ENCODE measurements at regions not wholly inside any gene's neighbourhood (a gene's known extent, or its start where the extent isn't known, plus 50 kb on each side); places are given as distances from the start of the nearest gene placed in this dataset.

DNA sequence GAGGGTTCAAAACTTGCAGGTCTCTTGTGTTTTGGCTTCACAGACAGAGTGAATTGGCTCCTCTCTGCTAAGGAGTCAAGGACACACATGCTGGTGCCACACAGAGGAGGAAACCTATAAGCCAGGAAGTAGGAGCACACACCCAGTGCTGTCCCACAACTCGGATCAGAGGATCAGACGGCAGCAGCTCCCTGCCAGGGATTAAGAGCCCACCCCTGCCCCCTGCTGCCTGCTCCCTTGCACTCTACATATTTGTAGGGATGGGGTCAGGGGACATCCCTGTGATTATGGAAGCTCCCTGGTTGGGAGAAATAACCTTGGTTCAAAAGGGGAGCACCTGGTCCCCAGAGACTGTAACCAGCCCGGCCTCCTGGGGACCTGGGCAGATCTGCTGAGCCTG, 77.5 kb upstream of the CLDN10 start:
- TF ChIP-seq, protein P1, sequence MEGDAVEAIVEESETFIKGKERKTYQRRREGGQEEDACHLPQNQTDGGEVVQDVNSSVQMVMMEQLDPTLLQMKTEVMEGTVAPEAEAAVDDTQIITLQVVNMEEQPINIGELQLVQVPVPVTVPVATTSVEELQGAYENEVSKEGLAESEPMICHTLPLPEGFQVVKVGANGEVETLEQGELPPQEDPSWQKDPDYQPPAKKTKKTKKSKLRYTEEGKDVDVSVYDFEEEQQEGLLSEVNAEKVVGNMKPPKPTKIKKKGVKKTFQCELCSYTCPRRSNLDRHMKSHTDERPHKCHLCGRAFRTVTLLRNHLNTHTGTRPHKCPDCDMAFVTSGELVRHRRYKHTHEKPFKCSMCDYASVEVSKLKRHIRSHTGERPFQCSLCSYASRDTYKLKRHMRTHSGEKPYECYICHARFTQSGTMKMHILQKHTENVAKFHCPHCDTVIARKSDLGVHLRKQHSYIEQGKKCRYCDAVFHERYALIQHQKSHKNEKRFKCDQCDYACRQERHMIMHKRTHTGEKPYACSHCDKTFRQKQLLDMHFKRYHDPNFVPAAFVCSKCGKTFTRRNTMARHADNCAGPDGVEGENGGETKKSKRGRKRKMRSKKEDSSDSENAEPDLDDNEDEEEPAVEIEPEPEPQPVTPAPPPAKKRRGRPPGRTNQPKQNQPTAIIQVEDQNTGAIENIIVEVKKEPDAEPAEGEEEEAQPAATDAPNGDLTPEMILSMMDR (IDR thresholded peaks at IDR 0.05) = no peak
- TF ChIP-seq POLR2A (IDR thresholded peaks at IDR 0.05; ENCODE audit: low read depth) (no peak), POLR2AphosphoS5 (IDR thresholded peaks at IDR 0.05) (no peak)

All from esophagus muscularis mucosa (tissue), 3 donors.